Lower leg skin (tissue), 3 donors: ENCODE measurements at regions not wholly inside any gene's neighbourhood (a gene's known extent, or its start where the extent isn't known, plus 50 kb on each side); places are given as distances from the start of the nearest gene placed in this dataset.

Source experiments
- CTCF ChIP-seq, 3 donors: fragments of 450-650 bp; IDR thresholded peaks; one replicate each; pipeline ENCODE4 v1.5.1; 2016; ENCODE audit warnings: antibody characterized with exemption in 3 of 3, mild to moderate bottlenecking in 3 of 3, moderate library complexity in 2 of 3
- POLR2A ChIP-seq, 2 donors: fragments of 450-650 bp; IDR thresholded peaks; one replicate each; pipeline ENCODE4 v1.6.1; 2016 to 2017; ENCODE audit warnings: antibody characterized with exemption in 2 of 2, mild to moderate bottlenecking in 1 of 2, moderate library complexity in 1 of 2

DNA sequence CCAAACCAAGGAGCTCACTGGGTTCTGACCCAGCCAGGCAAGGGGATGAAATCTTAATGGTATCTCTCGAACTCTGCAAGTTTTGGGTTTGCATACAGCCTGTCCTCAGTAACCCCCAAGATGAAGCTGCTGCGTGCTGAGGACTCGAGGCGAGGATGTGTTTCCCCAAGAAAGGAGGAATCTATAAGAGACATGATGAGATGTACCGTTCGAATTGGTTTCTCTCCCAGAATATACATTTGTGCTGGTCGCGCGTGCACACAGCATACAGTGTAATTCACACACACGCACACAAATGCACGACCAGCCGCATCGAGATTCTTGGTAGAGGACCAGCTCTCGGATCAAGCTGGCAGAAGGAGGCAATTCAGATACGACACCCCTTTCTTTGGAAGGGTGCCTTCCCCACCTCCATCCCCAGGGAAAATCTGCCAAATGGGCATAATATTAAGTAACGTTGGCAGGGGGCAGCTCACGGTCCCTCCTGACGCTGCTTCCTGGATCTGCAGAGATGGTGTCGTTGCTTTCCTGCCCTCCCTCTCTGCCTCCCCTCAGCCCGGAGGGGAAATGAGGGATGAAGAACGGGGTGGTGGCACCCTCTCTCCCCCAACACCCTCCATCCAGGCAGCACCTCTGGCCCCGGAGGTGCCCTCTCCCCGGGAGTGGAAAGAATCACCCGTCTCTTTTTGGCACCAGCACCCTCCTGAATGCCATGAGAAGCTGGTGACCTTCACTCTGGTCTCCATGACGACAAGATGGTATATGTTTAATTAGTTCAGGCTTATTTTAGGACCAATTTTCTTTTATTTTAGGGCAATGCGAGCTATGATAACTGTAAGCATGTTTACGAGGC lies 310.2 kb downstream of the ZNF536 start:
- TF ChIP-seq CTCF (IDR thresholded peaks at IDR 0.05) (no peak), POLR2A (IDR thresholded peaks at IDR 0.05) (no peak)
